ENCODE measurements at regions not wholly inside any gene's neighbourhood (a gene's known extent, or its start where the extent isn't known, plus 50 kb on each side); places are given as distances from the start of the nearest gene placed in this dataset.

- DNase-seq, result no peak
Measured at GRCh38 chr21:25373126-25374082, 233.9 kb downstream of the MRPL39 start.

- DNase-seq, result no peak
Measured at GRCh38 chr21:25371841-25372425, 235.3 kb downstream of the MRPL39 start.

DNA sequence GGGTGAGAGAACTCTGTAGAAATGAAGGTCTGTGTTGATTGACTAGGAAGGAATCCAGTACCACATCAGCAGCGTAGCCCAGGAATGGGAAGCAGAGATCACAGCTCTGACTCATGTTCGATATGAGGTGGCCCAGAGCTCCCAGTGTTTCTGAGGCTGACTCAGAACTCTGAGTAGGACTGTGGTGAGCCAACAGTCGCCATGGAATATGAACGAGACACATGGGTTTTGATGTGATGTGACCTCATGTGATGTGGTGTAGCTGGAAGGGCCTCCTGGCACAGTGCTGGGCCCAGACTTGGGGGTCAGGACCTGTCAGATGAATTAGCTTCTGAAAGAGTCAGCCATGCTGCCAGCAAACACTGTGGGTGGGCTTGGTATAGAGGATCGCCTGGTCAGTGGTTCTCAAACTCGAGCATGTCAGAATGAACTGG lies 237.0 kb downstream of the MRPL39 start:
- DNase-seq, result no peak

DNA sequence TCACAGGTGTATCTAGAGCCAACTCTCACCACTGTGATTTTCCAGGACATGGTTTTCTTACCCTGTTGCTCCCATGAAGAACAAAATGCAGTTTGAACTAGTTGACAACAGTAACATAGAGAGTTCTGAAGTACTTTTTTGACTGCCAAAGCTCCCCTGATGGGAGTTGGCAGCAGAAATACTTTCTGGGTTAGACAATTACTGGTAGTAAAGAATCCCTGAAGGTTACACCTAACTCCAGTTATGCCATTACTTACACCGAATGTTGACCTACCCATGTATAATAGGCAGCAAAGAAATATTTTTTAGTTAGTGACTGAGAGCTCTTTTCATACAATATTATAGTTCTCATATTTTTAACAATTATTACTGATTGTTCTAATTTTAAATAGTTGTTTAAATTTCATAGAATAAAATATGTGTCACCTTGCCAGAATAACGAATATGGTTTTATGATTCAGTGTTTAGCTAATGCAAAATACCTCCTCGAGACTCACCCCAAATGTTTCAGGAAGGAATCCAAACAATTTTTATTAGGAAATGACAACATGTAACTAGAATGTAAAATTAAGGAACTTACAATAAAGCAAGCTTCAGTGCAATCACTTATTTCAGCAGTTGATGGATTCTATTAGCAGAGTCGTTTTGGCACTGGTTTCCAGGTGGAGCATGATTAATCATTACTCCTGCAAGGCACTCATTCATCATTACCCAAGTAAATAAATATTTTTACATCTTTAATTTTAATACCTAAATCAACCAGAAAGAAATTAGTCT lies 237.6 kb downstream of the MRPL39 start:
- DNase-seq, result no peak

DNA sequence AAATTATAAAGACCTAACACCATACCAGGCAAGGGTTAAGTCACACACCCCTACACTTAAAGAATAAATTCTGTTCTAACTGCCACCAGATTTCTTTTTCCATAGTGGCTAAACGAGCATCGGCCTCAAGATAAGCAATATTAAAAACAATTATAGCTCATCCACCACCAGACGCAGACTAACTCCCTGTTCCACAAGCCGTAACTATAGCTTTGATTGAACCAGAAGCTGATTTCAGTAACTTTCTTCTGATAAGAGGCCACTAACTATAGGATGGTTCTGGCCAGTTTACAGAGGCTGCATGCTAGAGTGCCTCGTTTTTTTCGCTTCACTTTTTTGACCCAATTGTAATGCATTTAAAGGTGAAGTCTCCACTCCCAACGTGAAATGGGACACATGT lies 238.8 kb downstream of the MRPL39 start:
- no peak for DNase-seq

DNA sequence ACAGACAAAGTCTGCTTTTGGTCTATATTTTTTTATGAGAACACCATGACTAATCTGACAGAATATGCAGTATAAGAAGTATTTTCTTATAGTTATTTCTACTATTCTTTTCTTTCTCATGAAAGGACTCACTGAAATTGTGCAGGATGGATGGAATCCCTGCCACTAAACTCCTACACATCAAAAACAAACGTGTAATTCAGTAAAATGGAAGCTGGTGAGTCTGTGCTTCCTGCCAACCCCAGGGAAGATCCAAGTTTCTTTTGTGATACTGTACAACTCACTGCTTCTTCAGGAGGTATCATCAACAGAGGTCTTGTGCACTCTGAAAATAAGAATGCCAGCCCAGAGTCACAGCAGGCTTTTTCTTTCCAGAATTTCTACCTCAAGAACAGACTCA lies 241.2 kb downstream of the MRPL39 start:
- no peak for DNase-seq

DNA sequence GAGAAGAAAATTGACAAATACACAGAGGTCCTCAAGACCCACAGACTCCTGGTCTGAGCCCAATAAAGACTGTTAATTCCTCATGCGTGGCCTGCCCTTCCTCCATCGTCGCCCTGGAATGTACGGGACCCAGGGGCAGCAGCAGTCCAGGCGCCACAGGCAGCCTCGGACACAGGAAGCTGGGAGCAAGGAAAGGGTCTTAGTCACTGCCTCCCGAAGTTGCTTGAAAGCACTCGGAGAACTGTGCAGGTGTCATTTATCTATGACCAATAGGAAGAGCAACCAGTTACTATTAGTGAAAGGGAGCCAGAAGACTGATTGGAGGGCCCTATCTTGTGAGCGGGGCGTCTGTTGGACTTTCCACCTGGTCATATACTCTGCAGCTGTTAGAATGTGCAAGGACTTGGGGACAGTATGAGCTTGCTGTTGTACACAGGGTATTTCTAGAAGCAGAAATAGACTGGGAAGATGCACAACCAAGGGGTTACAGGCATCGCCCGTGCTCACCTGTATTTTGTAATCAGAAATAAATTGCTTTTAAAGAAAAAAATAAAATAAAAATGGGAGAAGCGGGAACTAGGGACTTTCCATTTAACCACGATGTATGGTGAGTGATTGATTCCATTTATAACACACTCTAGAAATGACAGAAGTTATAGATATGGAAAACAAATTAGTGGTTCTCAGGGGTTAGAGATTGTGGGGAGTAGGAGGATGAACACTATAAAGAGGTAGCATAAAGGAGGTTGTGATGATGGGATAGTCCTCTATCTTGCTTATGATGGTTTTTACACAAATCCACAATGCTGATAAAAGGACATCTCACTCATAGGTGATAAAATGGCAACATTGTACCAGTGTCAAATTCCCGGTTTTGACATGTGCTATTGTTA lies 244.7 kb downstream of the MRPL39 start:
- DNase-seq, result no peak

GRCh38 chr21:25361765-25362164 lies 245.5 kb downstream of the MRPL39 start:
- no peak for DNase-seq

- no peak for DNase-seq
Measured at GRCh38 chr21:25361097-25361496, 246.2 kb downstream of the MRPL39 start.

DNA sequence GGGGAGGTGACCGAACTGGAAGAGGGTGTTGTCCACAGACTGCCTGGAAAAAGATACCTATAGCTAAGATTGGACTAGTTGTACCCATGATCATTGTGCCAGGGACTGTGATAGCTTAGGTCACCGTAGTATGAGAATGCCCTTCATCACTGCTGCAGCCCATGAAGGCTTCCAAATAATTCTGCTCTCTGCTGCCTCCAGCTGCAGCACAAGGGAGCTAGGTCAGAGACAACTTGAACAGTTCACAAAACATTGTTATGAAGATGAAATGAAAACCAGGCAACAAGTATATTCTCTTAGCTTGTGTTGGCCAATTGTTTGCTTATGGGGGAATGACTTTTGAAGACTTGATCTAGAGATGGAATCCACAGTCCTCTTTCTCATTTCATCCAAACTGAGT lies 246.7 kb downstream of the MRPL39 start:
- DNase-seq, result no peak

- no peak for DNase-seq
Measured at GRCh38 chr21:25359724-25360123, 247.6 kb downstream of the MRPL39 start.

DNA sequence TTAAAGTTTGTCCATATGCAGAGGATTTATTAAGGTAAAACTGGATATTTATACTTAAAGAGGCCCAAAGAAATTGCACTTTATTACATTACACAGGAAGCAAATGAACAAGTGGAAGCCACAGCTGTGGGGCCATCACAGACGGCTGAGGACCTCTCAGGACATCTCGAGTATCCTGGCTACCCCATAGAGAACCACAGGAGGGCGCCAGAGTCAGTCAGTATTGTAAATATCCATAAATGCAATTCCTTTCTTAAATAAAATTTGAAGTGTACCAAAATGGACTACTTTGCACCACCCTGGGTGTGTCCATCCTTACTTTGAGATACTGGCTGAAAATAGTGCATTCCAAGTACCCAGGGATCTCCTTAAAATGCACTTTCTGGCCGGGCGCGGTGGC lies 257.2 kb downstream of the MRPL39 start:
- DNase-seq, result peak; percentile 13

DNA sequence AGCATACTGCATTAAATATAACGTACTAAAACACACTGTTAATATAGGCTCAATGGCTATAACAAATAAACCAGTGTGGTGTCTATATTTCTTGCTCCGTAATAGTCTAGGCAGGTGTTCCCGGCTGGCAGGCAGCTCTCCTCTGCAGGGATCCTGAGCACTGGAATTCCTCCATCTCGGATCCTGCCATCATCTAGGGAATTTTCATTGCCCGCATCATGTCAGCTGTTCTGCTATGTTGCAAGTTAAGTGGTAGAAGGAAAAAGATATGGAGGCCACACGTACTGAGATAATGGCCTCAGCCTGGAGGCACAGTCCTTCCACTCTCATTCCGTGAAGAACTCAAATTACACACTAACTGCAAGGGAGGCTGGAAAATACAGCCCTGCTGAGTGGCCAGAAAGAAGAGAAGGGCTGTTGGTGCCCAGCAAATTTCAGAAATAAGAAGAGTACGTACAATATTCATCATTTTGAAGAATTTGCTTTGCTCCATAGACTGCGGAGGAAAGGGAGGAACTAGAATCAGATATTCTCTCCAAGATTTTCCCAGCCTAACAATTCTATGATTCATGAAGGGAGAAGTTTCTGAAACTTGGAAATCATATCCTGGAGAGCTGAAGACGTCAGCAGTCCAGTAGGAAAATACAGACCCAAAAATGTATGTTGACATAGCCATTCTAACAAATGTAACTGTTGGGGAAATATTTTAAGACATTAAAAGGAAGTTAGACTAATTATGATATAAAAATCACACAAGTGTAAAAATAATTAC lies 263.3 kb downstream of the MRPL39 start:
- no peak for DNase-seq

DNA sequence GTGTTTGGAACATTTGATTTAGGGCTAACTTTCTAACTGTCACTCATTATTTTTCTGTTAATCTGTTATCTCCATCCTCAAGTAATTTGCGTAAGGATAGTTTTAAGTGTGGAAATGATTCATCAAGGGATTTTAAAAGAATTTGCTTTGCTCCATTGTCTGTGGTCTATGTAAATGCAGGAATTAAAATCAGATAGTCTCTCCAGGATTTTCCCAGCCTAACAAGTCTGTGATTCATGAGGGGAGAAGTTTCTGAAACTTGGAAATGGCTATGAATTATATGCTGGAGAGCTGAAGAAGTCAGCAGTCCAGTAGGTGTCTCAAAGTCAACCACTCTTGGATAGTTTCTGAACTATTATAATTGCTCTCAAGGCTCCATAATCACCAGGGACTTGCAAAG lies 264.5 kb downstream of the MRPL39 start:
- DNase-seq, result no peak

GRCh38 chr21:25341981-25342380 lies 265.3 kb downstream of the MRPL39 start:
- no peak for DNase-seq

GRCh38 chr21:25338415-25338814 lies 268.9 kb downstream of the MRPL39 start:
- DNase-seq, result no peak

- DNase-seq, result no peak
Measured at GRCh38 chr21:25334046-25334730, 273.1 kb downstream of the MRPL39 start.

DNA sequence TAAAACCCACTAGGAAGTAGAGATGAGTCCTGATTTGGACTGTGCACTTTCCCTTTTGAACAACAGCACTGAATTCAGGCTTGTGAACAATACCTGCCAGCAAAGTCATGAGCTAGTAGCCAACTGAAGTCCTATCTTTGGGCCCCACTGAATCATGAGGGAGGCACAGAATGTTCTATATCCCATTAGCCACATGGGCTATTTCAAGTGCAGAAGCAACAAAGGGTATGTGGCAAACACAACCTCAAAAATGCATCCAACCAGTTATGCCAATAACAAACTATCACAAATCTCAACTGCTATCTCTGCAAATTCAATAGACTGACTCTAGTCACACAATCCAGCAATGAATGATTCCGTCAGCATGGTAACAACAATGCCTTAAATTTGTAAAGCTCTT lies 276.0 kb downstream of the MRPL39 start:
- DNase-seq, result no peak

DNA sequence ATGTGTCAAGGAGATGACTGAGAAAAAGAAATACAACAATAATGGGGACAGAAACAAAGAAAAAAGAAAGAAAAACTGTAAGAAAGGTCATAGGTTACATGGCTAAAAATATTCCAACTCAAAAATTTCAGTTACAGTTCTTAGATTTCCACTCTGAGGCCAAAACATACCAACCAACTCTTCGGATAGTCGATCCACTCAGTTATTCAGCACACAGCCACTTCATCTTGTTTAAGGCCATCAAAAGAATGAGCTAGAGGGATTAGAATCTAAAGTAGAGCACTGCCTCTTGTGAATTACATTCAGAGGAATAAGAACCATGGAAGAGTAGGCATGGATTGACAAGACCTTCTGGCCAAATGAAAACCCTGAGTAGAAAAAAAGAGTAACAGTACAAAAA lies 277.0 kb downstream of the MRPL39 start:
- no peak for DNase-seq

DNA sequence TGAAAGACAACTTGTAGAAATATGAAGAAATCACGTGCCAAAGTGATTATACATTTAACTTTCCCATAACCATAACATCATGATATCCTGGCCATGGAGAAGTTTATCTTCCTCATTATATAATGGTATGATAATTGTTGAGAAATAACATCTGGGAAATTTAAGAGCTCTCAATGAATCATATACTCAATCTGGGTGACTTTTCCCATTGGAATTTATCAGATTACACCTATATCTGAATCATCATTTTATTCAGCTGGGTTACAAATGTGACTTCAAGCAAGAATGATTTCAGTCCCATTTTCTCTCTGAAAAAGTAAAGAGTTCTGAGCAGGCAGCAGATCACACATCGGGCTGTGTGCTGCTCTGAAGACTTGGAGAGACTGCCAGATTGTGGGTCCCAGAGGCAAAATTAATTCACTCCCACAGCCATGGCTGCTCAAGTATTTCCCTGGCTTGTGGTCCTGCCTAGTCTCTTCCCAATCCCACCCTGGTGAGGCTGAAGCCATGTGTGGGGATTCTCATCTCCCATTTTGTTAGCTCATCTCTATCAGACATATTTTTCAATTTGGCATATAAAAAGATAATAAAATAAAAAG lies 278.0 kb downstream of the MRPL39 start:
- no peak for DNase-seq

GRCh38 chr21:25328736-25329135 lies 278.5 kb downstream of the MRPL39 start:
- DNase-seq, result no peak

All from KG1 (cell line).